K562 (cell line): ENCODE measurements at regions not wholly inside any gene's neighbourhood (a gene's known extent, or its start where the extent isn't known, plus 50 kb on each side); places are given as distances from the start of the nearest gene placed in this dataset.

Experiments used
- ARID1B ChIP-seq: fragments of 450-650 bp; IDR thresholded peaks from 2 replicates; pipeline ENCODE4 v1.6.1; 2016; ENCODE audit warnings: antibody characterized with exemption, mild to moderate bottlenecking, inconsistent platforms
- EP400 ChIP-seq: fragments of 450-650 bp; IDR thresholded peaks from 2 replicates; pipeline ENCODE4 v1.6.1; 2017; ENCODE audit warnings: antibody characterized with exemption, mild to moderate bottlenecking, moderate library complexity
- KDM2B ChIP-seq: fragments of 250-450 bp; sonication (Bioruptor Pico); IDR thresholded peaks from 2 replicates; pipeline ENCODE4 v1.8.0; 2021; ENCODE audit warnings: mild to moderate bottlenecking, moderate library complexity
- MECOM ChIP-seq: fragments of 250-450 bp; sonication (Bioruptor Pico); IDR thresholded peaks from 2 replicates; pipeline ENCODE4 v1.8.0; 2022; ENCODE audit warnings: inconsistent platforms
- MYC ChIP-seq, 2 experiments: fragments of 250-450 bp in 1 of 2; sonication (Bioruptor Pico) in 1 of 2; IDR thresholded peaks; 2 replicates each; pipeline versions ENCODE4 v1.5.1 to v1.6.1; 2012 to 2021; ENCODE audit warnings: low read depth in 2 of 2, borderline replicate concordance in 1 of 2, improper control_type of control experiment in 1 of 2, low read length in 1 of 2, mild to moderate bottlenecking in 1 of 2, moderate library complexity in 1 of 2
- NONO ChIP-seq, 2 experiments: fragments of 200-400 bp in 1 of 2; fragments of 450-650 bp in 1 of 2; formaldehyde crosslinking in 1 of 2; IDR thresholded peaks; 2 replicates each; pipeline ENCODE4 v1.6.1; 2017; ENCODE audit warnings: low read depth in 2 of 2, mild to moderate bottlenecking in 2 of 2, moderate library complexity in 2 of 2, low read length in 1 of 2
- PHF21A ChIP-seq: fragments of 450-650 bp; IDR thresholded peaks from 2 replicates; pipeline ENCODE4 v1.6.1; 2017; ENCODE audit warnings: low read depth, borderline replicate concordance
- PHF8 ChIP-seq: fragments of 200-600 bp; sonication (generic); IDR thresholded peaks from 2 replicates; pipeline ENCODE4 v1.6.1; 2012; ENCODE audit warnings: mixed run types, mild to moderate bottlenecking, inconsistent platforms, low read length, moderate library complexity, borderline replicate concordance
- POLR3A ChIP-seq: IDR thresholded peaks from 2 replicates; pipeline ENCODE4 v1.6.1; 2011; ENCODE audit warnings: borderline replicate concordance, mild to moderate bottlenecking, moderate library complexity; ENCODE audit not compliant: insufficient read length, insufficient read depth; ENCODE audit errors: extremely low read depth
- SMAD1 ChIP-seq: fragments of 150-350 bp; IDR thresholded peaks from 2 replicates; pipeline ENCODE4 v1.6.1; 2014; ENCODE audit warnings: low read length, low read depth; ENCODE audit not compliant: partially characterized antibody
- TRIM28 ChIP-seq: fragments of 450-650 bp; IDR thresholded peaks from 2 replicates; pipeline ENCODE4 v1.6.1; 2017
- ZC3H8 ChIP-seq: fragments of 450-650 bp; IDR thresholded peaks from 2 replicates; pipeline ENCODE4 v1.6.1; 2017
- ZNF143 ChIP-seq: sonication (generic); formaldehyde crosslinking; IDR thresholded peaks from 2 replicates; pipeline ENCODE4 v1.9.0; 2022; ENCODE audit warnings: mild to moderate bottlenecking, missing genetic modification reagents
- ZNF316 ChIP-seq: fragments of 450-650 bp; IDR thresholded peaks from 2 replicates; pipeline ENCODE4 v1.6.1; 2016
- TF ChIP-seq, protein P1 (sequence below), 2 experiments: fragments of 200-800 bp in 1 of 2; sonication (Bioruptor generic) in 1 of 2; sonication (generic) in 1 of 2; formaldehyde crosslinking in 1 of 2; IDR thresholded peaks in 1 of 2; conservative IDR thresholded peaks in 1 of 2; 2 replicates each; pipeline versions ENCODE4 v1.5.0 to v1.6.1; 2016 to 2020; ENCODE audit warnings: missing compliant biosample characterization in 1 of 2, missing genetic modification characterization in 1 of 2, missing genetic modification reagents in 1 of 2
- TF ChIP-seq, protein P2 (sequence below): fragments of 150-350 bp; IDR thresholded peaks from 2 replicates; pipeline ENCODE4 v1.6.1; 2014; ENCODE audit warnings: low read depth, mild to moderate bottlenecking, low read length, borderline replicate concordance
- TF ChIP-seq, protein P3 (sequence below): fragments of 250-450 bp; sonication (Bioruptor Pico); IDR thresholded peaks from 2 replicates; pipeline ENCODE4 v1.4.0; 2020; ENCODE audit warnings: mild to moderate bottlenecking

DNA sequence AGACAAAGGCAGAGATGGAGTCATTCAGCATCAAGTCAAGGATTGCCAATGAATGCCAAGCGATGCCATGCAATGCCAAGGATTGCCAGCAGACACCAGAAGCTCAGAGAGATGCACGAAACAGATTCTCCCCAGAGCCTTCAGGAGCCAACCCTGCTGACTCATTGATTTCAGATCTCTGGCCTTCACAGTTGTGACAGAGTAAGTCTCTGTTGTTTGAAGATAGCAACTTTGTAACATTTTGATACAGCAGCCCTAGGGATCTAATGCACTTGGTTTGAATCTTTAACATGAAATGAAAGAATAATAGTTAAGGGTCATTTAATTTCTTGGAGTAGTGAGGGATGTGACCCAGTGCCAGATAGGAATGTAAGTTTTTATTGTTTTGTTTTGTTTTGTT lies 287.4 kb upstream of the RUNX1 start (continued):
- TF ChIP-seq POLR3A (no peak), ZNF143 (CRISPR knock-in tag) (no peak), ARID1B (peak; percentile 89), ZNF316 (peak; percentile 96), SMAD1 (no peak), KDM2B (no peak), NONO (IDR thresholded peaks at IDR 0.05; ENCODE audit: low read depth in 2 of 2, low read length in 1 of 2) (no peak), MECOM (CRISPR knock-in tag) (no peak), PHF21A (no peak), PHF8 (no peak), TRIM28 (no peak), MYC (IDR thresholded peaks at IDR 0.05; ENCODE audit: low read depth, low read length) (no peak), MYC (CRISPR knock-in tag; IDR thresholded peaks at IDR 0.05; ENCODE audit: borderline replicate concordance, low read depth) (no peak), EP400 (no peak), ZC3H8 (no peak)
- TF ChIP-seq, protein P1, sequence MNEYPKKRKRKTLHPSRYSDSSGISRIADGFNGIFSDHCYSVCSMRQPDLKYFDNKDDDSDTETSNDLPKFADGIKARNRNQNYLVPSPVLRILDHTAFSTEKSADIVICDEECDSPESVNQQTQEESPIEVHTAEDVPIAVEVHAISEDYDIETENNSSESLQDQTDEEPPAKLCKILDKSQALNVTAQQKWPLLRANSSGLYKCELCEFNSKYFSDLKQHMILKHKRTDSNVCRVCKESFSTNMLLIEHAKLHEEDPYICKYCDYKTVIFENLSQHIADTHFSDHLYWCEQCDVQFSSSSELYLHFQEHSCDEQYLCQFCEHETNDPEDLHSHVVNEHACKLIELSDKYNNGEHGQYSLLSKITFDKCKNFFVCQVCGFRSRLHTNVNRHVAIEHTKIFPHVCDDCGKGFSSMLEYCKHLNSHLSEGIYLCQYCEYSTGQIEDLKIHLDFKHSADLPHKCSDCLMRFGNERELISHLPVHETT (CRISPR knock-in tag; conservative IDR thresholded peaks at IDR 0.05 in 1 of 2, IDR thresholded peaks at IDR 0.05 in 1 of 2) = no peak
- TF ChIP-seq, protein P2, sequence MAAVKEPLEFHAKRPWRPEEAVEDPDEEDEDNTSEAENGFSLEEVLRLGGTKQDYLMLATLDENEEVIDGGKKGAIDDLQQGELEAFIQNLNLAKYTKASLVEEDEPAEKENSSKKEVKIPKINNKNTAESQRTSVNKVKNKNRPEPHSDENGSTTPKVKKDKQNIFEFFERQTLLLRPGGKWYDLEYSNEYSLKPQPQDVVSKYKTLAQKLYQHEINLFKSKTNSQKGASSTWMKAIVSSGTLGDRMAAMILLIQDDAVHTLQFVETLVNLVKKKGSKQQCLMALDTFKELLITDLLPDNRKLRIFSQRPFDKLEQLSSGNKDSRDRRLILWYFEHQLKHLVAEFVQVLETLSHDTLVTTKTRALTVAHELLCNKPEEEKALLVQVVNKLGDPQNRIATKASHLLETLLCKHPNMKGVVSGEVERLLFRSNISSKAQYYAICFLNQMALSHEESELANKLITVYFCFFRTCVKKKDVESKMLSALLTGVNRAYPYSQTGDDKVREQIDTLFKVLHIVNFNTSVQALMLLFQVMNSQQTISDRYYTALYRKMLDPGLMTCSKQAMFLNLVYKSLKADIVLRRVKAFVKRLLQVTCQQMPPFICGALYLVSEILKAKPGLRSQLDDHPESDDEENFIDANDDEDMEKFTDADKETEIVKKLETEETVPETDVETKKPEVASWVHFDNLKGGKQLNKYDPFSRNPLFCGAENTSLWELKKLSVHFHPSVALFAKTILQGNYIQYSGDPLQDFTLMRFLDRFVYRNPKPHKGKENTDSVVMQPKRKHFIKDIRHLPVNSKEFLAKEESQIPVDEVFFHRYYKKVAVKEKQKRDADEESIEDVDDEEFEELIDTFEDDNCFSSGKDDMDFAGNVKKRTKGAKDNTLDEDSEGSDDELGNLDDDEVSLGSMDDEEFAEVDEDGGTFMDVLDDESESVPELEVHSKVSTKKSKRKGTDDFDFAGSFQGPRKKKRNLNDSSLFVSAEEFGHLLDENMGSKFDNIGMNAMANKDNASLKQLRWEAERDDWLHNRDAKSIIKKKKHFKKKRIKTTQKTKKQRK = no peak
- TF ChIP-seq, protein P3, sequence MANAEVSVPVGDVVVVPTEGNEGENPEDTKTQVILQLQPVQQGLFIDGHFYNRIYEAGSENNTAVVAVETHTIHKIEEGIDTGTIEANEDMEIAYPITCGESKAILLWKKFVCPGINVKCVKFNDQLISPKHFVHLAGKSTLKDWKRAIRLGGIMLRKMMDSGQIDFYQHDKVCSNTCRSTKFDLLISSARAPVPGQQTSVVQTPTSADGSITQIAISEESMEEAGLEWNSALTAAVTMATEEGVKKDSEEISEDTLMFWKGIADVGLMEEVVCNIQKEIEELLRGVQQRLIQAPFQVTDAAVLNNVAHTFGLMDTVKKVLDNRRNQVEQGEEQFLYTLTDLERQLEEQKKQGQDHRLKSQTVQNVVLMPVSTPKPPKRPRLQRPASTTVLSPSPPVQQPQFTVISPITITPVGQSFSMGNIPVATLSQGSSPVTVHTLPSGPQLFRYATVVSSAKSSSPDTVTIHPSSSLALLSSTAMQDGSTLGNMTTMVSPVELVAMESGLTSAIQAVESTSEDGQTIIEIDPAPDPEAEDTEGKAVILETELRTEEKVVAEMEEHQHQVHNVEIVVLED (CRISPR knock-in tag) = no peak
